ENCODE measurements at regions not wholly inside any gene's neighbourhood (a gene's known extent, or its start where the extent isn't known, plus 50 kb on each side); places are given as distances from the start of the nearest gene placed in this dataset.

DNA sequence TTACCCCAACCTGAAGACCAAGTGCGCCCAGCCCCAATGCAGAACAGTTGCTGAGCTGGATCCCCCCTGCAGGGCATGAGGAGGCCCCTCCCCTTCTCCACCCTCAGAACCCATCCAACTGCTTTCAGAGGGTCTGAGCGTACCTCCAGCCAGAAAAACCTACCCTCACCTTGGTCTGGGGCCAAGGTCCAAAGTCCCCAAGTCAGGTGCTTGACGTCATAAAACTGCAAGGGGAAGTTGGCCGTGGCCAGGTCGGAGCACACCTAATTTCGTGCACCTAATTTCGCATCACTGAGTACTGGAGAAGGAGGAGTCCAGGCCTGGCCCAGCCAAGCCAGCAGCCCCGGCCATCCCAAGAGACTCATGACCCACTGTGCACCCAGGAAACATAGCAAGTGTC is 289.8 kb downstream of the CTTN start:
- DNase-seq, result no peak

DNA sequence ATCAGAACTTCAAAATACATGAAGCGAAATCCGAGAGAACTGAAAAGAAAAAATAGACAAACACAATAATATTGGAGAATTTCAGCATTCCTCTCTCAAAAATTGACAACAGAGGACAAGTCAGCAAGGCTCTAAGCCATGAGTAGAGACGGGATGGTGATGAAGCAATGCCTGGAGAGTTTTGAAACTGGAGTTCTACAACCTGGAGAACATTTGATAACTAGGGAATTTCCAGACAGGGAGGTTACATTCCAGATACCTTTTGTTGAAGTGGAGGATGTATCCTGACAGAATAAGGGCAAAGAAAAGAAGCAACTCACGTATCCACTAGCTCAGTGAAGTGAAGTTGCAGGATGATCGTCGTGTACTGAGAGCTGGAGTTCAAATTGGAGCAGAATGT is 291.4 kb downstream of the CTTN start:
- no peak for DNase-seq

DNA sequence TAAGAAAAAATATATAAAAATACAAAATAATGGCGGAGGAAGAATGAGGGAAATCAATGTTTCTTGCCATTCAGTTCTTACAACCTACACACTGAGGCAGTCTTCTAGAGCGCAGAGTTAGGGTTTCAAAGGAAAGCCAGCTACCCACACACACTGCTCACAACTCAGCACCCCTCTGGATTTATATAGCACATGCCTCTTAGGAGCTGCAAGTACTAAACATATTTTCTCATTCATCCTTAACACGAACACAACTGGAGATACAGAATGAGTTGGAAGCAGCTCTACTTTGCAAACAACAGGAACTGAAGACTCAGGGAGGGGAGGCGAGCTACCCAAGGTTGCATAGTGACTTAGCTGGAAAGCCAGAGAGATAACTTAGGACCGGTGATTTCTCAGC is 293.8 kb downstream of the CTTN start:
- no peak for DNase-seq

DNA sequence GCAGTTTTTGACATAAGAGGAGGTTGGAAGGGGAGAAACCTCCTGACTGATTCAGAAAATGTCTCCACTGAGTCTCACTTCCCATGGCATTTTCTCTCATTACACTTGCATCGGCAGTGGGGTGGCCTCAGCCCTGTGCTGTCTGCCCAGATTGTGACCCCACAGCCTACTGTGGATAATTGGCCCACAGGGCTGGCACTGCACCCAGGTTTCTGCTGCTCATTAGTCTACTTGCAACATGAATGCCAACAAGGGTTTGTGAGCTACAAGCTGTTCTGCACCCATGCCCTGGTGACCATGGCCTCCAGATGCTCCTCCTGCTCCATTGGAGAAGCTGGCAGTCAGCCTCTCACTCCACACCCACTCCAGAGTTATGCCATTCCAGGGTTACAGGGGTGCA is 296.0 kb downstream of the CTTN start:
- DNase-seq, result no peak

DNA sequence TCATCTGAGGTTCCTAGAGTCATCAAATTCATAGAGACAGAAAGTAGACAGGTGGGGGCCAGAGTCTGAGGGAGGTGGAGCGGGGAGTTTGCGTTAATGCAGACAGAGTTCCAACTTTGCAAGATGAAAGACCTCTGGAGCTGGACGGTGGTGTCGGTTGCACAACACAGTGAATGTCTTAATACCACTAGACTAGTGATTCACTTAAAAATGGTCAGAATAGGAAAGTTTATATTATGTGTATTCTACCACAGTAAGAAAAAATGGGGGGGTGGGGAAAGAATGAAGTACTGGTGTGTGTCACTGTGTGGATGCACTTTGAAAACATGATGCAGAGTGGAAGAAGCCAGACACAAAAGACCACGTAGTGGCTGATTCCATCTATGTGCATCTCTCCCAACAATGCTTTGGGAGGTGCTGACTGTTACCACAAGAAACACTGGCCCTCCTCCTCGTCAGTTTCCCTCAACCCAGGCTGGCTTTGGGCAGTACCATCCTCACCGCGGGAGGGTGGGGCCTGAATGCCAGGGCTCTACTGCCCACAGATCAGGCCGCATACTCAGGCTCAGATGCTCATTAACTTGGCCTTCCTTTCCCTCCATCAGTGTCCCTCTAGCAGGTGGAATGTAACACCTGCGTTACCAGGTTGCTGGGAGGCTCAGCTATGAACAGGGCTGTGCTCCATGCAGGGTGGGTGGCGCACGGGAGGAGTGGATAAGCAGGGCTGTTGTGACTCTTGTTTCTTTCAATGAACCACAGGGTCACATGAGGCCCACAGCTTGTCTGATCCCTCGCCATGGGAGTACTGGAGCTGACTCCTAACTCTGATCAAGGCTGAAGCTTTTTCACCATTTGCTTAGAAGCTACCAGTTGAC is 297.0 kb downstream of the CTTN start:
- no peak for DNase-seq

DNA sequence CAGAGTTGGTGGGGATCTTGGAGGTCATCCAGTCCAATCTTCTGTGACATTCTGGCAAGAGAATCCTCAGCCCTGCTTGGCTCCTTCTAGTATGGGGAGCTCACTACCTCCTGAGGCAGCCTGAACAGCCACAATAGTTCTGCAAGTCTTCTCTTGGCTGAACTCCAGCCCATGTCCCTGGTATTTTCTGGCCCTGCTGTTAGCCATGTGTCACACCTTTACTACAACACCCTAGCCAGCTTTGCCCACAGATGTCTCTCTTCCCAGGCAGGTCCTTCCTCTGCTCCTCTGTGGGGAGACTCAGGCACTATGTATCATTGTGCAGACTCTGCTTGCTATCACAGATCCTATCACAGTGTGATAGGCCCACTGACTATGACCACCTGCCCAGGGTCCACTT is 297.7 kb downstream of the CTTN start:
- DNase-seq, result no peak

DNA sequence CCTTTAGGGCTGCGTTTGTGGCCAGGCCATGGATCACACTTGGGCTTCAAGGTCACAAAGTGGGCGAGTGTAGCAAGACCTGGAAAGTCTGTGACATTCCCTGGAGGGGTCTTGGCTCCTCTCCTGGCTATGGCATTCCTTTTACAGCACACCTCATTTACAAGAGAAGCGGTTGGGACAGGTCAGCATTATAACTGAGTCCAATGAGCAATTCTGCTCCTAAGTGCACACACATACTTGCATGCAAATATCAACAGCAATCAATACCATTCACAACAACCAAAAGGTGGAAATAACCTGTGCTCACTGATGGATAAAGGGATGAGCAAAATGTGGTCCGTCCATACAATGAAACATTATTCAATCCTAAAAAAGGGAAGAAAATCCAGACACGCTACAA is 298.2 kb downstream of the CTTN start:
- no peak for DNase-seq

DNA sequence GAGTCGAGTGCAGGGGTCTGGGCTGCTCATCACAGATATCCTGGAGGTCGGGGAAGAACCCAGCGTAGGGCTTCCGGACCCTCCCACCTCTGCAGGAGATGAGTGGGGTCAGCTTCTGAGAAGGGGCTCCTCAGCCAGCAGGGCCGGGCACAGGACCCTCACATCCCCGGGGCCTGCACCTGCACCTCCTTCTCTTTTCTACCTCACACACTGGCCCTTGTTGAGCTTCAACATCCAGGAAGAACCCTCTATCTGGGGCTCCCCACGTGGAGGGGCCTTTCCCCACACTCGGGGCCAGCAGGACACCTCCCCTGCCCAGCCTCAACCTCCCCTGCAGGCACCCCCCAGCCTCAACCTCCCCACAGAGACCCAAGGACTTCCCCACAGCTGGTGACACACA is 299.4 kb downstream of the CTTN start:
- no peak for DNase-seq

DNA sequence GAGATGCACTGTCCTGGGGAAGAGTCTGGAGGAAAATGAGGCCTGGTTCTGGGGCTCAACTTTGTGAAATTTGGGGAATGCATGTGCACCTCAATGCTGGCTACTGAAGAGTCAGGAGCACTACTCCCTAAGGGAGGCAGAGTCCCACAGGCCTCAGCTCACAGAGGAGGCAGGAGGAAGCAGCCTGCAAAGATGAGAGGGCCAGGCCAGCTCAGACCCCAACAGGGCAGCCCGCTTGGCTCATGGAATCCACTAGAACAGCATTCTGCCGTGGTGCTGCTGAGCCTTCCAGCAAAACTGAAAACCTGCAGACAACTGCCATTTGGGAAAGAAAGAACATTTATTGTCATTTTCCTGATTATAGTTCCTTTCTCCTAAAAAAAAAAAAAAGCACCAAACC is 300.5 kb downstream of the CTTN start:
- DNase-seq, result no peak

DNA sequence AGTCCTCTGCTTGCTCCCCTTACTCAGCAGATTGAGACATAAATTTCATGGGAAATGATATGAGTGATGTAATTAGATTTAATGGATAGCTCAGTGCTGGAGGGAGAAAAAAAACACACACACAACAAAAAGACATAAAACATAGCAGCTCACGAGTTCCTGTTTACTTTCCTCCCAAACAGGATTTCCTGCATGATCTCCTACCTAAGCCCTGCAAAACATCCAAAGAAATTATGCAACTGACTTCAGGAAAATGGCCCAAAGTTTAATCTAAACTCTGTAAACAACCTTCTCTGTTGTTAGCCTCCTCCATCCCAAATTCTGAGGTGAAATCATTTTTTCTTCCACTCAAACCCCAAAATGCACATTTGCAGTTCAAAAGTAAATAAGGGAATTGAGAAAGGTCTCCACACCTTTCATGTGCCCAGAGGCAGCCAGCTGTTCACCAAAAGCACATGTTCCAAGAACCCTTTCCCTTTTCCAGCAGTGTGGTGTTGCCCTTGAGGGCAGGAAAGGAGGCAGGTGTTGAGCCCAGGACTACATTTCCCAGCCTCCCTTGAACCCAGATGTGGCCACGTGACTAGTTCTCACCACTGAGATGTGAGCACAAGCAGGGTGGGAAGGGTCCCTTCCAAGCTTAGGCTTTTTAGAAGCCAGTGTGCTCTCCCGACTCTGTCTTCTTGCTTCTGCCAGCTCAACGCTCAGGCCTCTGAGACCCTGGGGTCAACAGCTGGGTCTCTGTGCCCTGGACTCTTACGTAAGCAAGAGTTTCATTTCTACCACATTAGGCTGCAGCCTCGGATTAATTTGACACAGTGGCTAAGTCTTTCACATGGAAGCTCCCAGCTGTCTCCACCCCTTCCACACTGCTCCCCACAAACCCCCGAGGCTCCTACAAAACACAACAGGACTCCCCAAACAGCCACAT is 301.2 kb downstream of the CTTN start:
- DNase-seq, result no peak

DNA sequence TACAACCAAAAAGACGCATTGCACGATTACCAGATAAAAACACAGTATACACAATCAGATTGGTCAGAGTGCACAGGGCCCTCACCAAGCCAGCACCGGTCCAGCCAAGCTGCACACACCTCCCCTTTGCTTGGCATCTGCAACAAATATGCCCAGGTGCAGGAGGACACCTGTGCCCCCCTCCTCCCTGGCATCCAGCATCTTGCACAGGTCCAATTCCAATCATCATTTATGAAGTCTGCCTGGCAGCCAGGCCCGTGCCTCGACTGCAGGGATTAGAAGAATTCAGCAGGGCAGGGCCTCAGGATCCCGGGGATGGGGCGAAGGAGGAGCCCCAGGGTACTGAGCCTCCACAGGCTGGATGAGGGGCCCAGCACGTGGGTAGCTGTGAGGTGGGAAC is 302.1 kb downstream of the CTTN start:
- DNase-seq, result no peak

DNA sequence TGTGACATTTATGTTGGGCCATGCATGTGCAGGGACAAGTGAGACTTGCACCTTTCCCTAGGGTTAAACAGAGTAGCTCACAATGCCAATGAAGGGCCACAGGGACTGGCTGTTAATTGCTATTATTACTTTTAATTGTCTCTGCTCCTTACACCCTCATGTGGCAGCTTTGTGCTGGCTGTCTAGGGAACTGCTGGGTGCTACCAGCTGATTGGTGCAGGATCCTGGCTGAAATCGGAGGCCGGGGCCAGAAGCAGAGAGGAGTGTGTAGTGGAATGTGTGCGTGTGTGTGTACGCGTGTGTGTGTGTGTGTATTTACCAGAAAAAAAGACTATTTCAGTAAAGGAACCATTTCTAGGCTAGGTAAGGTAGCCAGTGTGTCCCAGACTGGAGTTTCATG is 302.5 kb downstream of the CTTN start:
- no peak for DNase-seq

DNA sequence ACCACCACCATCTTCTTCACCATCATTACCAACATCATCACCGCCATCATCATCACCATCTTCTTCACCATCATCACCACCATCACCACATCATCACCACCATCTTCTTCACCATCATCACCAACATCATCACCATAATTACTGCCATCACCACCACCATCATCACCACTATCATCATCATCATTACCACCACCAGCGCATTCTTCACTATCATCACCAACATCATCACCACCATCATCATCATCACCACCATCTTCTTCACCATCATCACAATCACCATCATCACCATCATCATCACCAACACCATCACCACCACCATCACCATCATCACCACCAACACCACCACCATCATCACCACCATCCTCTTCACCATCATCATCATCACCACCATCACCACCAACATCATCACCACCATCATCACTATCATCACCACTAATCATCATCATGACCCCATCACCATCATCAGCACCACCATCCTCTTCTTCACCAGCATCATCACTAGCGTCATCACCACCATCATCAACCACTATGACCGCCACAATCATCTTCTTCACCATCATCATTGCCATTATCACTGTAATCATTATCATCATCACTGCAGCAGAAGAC is 303.8 kb downstream of the CTTN start:
- no peak for DNase-seq

DNA sequence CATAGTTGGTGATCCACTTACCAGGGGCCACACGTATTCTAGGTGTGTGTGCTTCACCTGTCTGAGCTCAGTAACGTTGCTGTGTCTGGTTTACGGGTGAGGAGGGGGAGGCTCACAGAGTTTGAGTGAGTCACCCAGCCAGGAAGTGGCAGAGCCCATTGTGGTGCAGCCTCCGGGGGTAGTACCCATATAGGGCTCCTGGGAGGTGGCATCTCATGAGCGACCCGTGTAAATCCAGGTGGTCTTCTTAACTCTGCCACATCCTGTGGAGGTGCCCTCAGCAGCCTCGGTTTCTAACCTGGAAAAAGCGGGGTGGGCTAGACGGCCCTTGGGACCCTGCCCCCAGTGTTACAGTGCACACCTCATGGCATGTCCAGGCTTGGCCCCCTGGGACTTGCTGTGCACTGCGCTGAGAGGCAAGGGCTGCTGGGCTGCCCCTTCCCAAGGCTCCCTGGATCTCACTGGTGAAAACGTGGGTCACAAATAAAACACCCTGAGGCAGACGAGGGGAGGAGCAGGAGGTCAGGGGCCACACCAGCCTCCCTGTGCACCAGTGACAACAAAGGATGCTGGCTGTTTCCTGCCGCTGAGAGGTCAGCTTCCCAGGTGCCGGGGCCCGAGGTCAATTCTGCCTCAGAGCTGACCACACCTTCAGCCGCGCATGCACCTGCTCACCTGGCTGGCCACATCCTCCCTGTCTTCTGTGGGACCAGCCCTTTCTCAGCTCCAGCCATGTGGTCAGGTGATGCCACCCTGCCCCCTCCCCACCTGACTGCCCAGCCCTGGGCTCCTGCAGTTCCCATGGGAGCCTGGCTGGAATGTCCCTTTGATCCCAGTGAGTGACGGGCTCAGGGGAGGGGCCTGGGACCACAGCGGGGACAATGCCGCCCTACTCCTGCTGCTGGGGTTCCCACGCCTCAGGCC is 305.1 kb downstream of the CTTN start:
- DNase-seq, result no peak

DNA sequence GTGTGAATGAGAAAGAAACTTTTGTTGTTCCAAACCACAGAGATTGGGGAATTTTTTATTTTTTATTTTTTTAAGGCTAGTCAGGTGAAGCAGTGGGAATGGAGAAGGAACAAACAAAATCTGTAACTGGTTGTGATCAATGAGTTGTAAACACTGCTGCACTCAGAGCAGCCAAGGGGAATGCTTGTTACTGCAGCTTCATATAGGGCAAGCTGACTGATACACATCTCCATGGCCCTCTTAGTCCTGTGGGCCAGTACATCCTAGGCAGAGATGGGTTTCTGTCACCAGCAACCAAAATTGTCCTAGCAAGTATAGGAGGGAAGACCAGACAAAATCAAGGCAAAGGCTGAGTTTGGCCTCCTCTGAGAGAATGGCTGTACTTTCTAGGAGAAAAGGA is 306.8 kb downstream of the CTTN start:
- no peak for DNase-seq

DNA sequence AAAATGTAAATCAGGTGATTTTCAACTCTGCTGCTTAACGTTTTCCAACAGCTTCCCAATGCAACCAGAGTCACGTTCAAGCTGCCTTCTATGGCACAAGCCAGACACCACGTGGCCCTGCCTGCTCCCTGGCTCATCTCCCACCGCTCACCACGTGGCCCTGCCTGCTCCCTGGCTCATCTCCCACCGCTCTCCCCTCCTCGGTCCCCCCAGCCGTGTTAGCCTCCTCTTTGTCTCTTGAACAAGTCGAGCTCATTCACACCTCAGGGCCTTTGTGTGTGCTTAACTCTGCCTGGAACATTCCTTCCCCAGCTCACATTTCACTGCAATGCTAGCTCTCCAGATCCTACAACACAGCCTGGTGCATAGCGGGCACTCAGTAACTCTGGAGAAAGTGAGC is 307.6 kb downstream of the CTTN start:
- DNase-seq, result no peak

DNA sequence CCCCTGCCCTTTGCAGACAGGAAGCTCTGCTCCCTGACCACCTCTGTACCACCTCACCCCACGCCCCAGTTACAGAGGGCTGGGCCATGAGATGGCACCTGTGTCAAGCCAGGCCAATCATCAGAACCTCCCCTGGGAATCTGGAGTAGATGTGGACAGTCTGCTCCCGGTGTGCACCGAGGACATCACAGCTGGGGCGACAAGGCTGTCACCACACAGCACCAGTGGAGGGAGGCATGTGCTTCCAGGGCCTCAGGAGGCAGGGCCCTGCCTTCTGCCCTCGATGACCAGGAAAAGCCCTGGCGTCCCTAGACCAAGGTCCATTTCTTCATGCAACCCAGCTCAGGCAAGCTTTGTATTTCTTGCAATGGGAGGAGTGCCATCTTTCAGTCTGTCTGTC is 309.5 kb downstream of the CTTN start:
- DNase-seq, result no peak

DNA sequence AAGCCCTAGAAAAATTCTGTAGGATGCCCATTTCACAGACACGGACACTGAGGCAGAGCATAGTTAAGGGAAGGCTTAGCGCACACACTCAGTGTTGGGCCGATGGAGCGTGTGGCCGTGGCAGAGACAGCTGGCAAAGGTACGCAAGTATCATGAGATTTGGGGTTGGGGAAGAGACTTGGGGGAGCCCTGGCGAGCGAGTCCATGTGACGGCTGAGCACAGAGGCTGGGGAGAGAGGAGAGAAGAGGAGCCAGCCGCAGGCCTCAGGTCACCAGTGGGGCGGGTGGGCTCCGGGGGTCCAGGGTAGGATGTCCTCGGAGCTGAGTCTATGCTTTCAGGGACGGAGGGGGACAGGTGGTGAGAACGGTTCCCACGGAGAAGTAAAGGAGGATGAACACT is 311.3 kb downstream of the CTTN start:
- no peak for DNase-seq

DNA sequence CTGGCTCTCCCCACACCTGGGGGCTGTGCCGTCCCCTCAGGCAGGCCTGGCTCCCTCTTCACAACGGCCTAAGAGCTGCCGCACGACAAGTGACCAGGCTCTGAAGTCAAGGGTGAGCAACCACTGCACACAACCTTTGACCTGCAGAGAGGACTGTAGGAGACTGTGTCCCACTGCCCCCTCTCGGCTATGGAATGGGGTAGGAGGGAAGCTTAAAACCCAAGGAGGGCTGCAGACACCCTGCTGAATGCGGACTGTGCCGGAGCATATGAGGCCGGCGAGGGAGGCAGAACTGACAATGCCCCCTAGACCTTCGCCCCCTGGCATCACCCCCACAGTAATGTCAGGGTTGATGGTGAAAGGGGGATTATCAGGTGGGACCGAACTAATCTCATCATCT is 311.9 kb downstream of the CTTN start:
- DNase-seq, result no peak

DNA sequence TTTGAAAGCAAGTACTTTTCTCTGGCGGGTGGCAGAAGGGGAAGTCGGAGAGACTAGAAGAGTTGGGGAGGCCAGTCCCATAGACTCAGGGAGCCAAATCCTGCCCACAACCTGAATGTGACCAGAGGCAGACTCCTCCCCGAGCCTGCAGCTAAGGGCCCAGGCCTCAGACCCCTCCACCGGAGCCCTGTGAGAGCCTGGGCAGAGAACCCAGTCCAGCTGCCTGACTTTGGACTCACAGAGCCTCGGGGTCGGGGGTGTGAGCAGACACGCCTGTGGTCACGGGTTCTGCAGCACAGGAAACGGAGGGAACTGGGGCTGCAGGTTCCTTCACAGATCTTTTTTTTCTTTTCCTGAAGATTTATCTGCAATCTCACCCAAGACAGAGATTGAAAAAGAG is 312.3 kb downstream of the CTTN start:
- DNase-seq, result no peak

DNA sequence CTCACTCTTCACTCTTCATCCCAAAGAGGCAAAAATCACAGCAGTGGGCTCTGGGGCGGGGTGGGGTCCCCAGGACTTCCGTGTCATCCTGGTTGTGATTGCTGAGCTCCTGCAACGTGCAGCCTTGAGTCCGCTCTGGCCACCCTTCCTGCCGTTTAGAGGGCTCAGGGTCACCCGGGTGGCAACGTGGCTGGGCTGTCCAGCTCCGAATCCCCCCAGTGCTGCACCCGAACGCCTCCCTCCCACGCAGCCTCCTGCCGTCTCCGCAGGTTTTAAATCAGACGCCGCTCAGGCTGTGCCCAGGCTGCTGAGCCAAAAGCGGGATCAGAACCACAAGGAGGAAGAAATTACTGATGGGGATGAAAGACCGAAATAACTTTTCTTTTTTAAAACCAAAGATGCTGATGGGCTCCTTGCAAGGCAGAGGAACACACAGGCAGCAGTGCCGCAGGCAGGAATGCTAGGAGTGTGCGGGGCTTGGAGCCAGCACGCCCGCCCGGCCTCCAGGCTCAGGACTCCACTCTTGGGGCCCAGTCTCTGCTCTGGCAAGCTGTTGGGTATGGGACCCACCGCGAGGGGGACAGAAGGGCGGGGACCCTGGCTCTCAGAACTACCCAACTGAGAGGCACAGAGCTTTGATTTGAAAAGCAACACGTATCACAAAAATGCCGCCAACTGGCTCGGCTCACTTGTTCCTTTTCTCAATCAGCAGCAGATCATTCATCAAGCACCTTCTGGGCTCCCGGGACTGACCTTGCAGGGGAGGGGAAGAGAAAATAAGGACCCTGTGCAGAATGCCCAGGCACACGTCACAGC is 313.0 kb downstream of the CTTN start:
- no peak for DNase-seq

DNA sequence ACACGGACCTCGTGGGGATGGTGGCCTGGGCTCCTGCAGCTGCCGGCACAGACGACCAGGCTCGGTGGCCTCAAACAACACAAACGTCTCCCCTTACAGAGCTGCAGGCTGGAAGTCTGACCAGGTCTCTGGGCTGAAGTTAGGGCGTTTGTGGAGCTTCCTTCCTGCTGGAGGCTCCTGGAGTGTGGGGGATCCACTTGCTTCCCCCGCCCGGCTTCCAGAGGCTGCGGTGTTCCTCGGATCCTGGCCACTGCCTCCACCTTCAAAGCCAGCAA is 313.5 kb downstream of the CTTN start:
- no peak for DNase-seq

Data from stimulated activated CD4-positive, alpha-beta T cell treated with anti-CD3 and anti-CD28 coated beads, Interleukin-15, amount 100 ng/mL, for 24 hours (primary cell).